Lower leg skin (tissue), 4 donors: ENCODE measurements at regions not wholly inside any gene's neighbourhood (a gene's known extent, or its start where the extent isn't known, plus 50 kb on each side); places are given as distances from the start of the nearest gene placed in this dataset.

Source experiments
- DNase-seq, 2 donors: peaks; one replicate each; pipeline ENCODE4 v3.0.0-alpha.2; 2019; ENCODE audit warnings: low spot score in 2 of 2
- H3K4me3 ChIP-seq: fragments of 200-600 bp; sonication (generic); 2 replicates; pipeline ENCODE4 v1.5.1; 2017; ENCODE audit warnings: mild to moderate bottlenecking, low read depth; ENCODE audit not compliant: poor library complexity, severe bottlenecking
- POLR2A ChIP-seq, 2 donors: fragments of 450-650 bp; IDR thresholded peaks; one replicate each; pipeline ENCODE4 v1.6.1; 2016 to 2017; ENCODE audit warnings: antibody characterized with exemption in 2 of 2, mild to moderate bottlenecking in 1 of 2, moderate library complexity in 1 of 2
- WGBS, 2 donors: methylation state at CpG; one replicate each; pipeline ENCODE4 v1.1.5; 2018; 5-methylcytosine and 5-hydroxymethylcytosine counted together
- intact Hi-C: fragments of 100-400 bp; cut with DNase I; formaldehyde crosslinking; loops from one replicate; pipeline ENCODE4 v1.15.0; 2023; ENCODE audit warnings: low total_unique reads
- TF ChIP-seq, protein P1 (sequence below), 3 donors: fragments of 450-650 bp; IDR thresholded peaks; one replicate each; pipeline ENCODE4 v1.5.1; 2016; ENCODE audit warnings: antibody characterized with exemption in 3 of 3, mild to moderate bottlenecking in 3 of 3, moderate library complexity in 2 of 3

GRCh38 chr13:73696271-73696670 is 437.9 kb downstream of the KLF12 start:
- no peak for DNase-seq
- no peak for TF ChIP-seq POLR2A (IDR thresholded peaks at IDR 0.05)
- TF ChIP-seq, protein P1, sequence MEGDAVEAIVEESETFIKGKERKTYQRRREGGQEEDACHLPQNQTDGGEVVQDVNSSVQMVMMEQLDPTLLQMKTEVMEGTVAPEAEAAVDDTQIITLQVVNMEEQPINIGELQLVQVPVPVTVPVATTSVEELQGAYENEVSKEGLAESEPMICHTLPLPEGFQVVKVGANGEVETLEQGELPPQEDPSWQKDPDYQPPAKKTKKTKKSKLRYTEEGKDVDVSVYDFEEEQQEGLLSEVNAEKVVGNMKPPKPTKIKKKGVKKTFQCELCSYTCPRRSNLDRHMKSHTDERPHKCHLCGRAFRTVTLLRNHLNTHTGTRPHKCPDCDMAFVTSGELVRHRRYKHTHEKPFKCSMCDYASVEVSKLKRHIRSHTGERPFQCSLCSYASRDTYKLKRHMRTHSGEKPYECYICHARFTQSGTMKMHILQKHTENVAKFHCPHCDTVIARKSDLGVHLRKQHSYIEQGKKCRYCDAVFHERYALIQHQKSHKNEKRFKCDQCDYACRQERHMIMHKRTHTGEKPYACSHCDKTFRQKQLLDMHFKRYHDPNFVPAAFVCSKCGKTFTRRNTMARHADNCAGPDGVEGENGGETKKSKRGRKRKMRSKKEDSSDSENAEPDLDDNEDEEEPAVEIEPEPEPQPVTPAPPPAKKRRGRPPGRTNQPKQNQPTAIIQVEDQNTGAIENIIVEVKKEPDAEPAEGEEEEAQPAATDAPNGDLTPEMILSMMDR (IDR thresholded peaks at IDR 0.05), result no peak
- whole genome bisulfite sequencing, 2 donors, result 86 to 91% methylated on average over 2 of the region's 2 CpGs
- intact Hi-C loops, result no loop called here
- no peak overlapping the region for H3K4me3 ChIP-seq

- H3K4me3 ChIP-seq, result no peak overlapping the region
- WGBS, 2 donors, result 94 to 100% methylated on average over 14 of the region's 14 CpGs
- DNase-seq, result no peak
- intact Hi-C loops, result no loop called here
- TF ChIP-seq, protein P1 (IDR thresholded peaks at IDR 0.05), result no peak
- TF ChIP-seq POLR2A (IDR thresholded peaks at IDR 0.05), result no peak
These were observed 438.9 kb downstream of the KLF12 start for GRCh38 chr13:73695325-73695724.

DNA sequence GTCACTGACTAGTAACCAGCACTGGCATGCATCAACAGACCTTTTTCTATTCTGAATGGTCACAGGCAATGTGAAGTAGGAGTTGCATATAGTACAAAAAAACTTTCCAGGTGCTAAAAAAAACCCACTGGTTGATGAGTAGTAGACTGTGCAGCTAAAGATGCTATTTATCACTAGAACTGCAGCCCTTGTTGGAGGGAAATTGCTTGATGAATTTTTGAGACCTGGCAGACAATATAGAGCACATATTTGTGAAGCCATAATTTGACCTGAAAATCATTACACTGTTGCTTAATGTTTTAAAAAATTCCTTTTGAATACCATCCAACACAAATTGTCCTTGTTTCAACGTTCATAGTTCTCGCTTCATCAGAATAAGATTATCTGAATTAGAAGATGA is 441.0 kb downstream of the KLF12 start:
- H3K4me3 ChIP-seq, result no peak overlapping the region
- WGBS, 2 donors, result 62 to 72% methylated on average over 2 of the region's 2 CpGs
- intact Hi-C loops, result no loop called here

DNA sequence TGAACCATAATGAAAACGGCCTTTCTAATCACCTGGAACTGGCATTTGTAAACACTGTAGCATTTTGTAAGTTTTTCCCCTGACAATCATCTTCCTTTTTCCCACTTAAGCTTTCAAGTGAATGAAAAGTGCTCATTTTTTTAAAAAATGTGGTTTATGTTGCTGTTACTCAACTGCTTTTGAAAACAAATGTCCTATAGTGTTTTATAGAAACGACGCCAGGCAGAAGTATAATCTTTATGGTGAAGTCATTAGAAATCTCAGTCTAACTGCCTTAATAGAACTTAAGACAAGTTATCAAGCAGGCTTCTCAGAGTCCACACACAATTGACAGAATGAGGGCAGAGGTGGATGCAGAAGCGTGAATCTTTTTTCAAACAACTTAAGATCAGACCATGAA is 442.3 kb downstream of the KLF12 start:
- H3K4me3 ChIP-seq, result no peak overlapping the region
- no peak for TF ChIP-seq POLR2A (IDR thresholded peaks at IDR 0.05)
- TF ChIP-seq, protein P1 (IDR thresholded peaks at IDR 0.05), result no peak
- 81 to 84% methylated on average over 4 of the region's 4 CpGs for WGBS, 2 donors
- DNase-seq, result no peak
- intact Hi-C loops, result loop anchor here (1.0 kb wide), 1 partner anchor 17 kb away; no protein-coding TSS in a partner anchor

More for the DNA sequence above, 441.0 kb downstream of the KLF12 start:
- no peak for TF ChIP-seq POLR2A (IDR thresholded peaks at IDR 0.05)
- TF ChIP-seq, protein P1 (IDR thresholded peaks at IDR 0.05), result no peak
- no peak for DNase-seq

- DNase-seq, result no peak
- H3K4me3 ChIP-seq, result no peak overlapping the region
- TF ChIP-seq POLR2A (IDR thresholded peaks at IDR 0.05), result no peak
- TF ChIP-seq, protein P1 (IDR thresholded peaks at IDR 0.05), result no peak
- intact Hi-C loops, result no loop called here
These were observed 446.3 kb downstream of the KLF12 start for GRCh38 chr13:73687929-73688328.

GRCh38 chr13:73687087-73687486 is 447.1 kb downstream of the KLF12 start:
- 91 to 93% methylated on average over 4 of the region's 4 CpGs for WGBS, 2 donors
- no peak overlapping the region for H3K4me3 ChIP-seq
- TF ChIP-seq, protein P1 (IDR thresholded peaks at IDR 0.05), result no peak
- no peak for TF ChIP-seq POLR2A (IDR thresholded peaks at IDR 0.05)
- DNase-seq, result no peak
- intact Hi-C loops, result no loop called here
